PC-9 (cell line): ENCODE measurements at regions not wholly inside any gene's neighbourhood (a gene's known extent, or its start where the extent isn't known, plus 50 kb on each side); places are given as distances from the start of the nearest gene placed in this dataset.

ENCODE experiments used
- BruUV-seq: library from RNA; stranded (reverse); fragments of 400-500 nt; replicated peaks from 2 replicates; lab custom pipeline; 2021; lab: Mats Ljungman, UMichigan
- CTCF ChIA-PET: fragments of 300-600 bp; sonication (Branson Sonifier 250); formaldehyde crosslinking; loops from one replicate; lab custom pipeline; 2022; ENCODE audit warnings: antibody characterized with exemption; lab: Charles Lee
- POLR2A ChIA-PET: fragments of 300-600 bp; sonication (Branson Sonifier 250); formaldehyde crosslinking; loops from one replicate; lab custom pipeline; 2022; ENCODE audit warnings: antibody characterized with exemption; ENCODE audit not compliant: unreplicated experiment; lab: Charles Lee
- DNase-seq, 2 experiments: peaks; one replicate each; pipeline versions ENCODE4 v3.0.0 to v3.0.0-alpha.2; 2015 to 2022; ENCODE audit warnings: mixed read lengths in 1 of 2
- H2AFZ ChIP-seq: fragments of 200-600 bp; sonication (generic); 2 replicates; pipeline ENCODE4 v1.8.1; 2017; ENCODE audit warnings: antibody characterized with exemption
- H3F3A ChIP-seq: fragments of 200-600 bp; sonication (generic); 2 replicates; pipeline ENCODE4 v1.8.1; 2017; ENCODE audit warnings: antibody characterized with exemption, mild to moderate bottlenecking, low read depth; ENCODE audit not compliant: insufficient read depth
- H3K27ac ChIP-seq: fragments of 200-600 bp; sonication (generic); 2 replicates; pipeline ENCODE4 v1.6.1; 2016; ENCODE audit warnings: mixed run types
- H3K27me3 ChIP-seq: fragments of 200-600 bp; sonication (generic); 2 replicates; pipeline ENCODE4 v1.6.1; 2016; ENCODE audit warnings: low read depth, mixed run types; ENCODE audit not compliant: insufficient read depth
- H3K36me3 ChIP-seq: fragments of 200-600 bp; sonication (generic); 2 replicates; pipeline ENCODE4 v1.6.1; 2016; ENCODE audit warnings: low read depth, mixed run types
- H3K4me1 ChIP-seq: fragments of 200-600 bp; sonication (generic); replicated peaks from 2 replicates; pipeline ENCODE4 v1.6.1; 2016; ENCODE audit warnings: mixed run types; ENCODE audit not compliant: insufficient read depth
- H3K4me2 ChIP-seq: fragments of 200-600 bp; sonication (generic); 2 replicates; pipeline ENCODE4 v1.6.1; 2017; ENCODE audit warnings: mixed run types
- H3K4me3 ChIP-seq: fragments of 200-600 bp; sonication (generic); 2 replicates; pipeline ENCODE4 v1.6.1; 2016; ENCODE audit warnings: mixed run types
- H3K79me2 ChIP-seq: fragments of 200-600 bp; sonication (generic); 2 replicates; pipeline ENCODE4 v1.6.1; 2017; ENCODE audit warnings: low read depth, mixed run types
- H3K9me2 ChIP-seq: fragments of 200-600 bp; sonication (generic); 2 replicates; pipeline ENCODE4 v1.8.1; 2017; ENCODE audit warnings: mild to moderate bottlenecking; ENCODE audit not compliant: insufficient read depth
- H3K9me3 ChIP-seq: fragments of 200-600 bp; sonication (generic); 2 replicates; pipeline ENCODE4 v1.8.1; 2016; ENCODE audit warnings: low read depth; ENCODE audit not compliant: insufficient read depth
- H4K20me1 ChIP-seq: fragments of 200-600 bp; sonication (generic); 2 replicates; pipeline ENCODE4 v1.8.1; 2017; ENCODE audit not compliant: insufficient read depth
- EZH2 ChIP-seq: fragments of 200-600 bp; sonication (generic); IDR thresholded peaks from 2 replicates; pipeline ENCODE4 v1.8.0; 2017; ENCODE audit warnings: antibody characterized with exemption, low read depth
- intact Hi-C: fragments of 100-400 bp; cut with micrococcal nuclease; formaldehyde crosslinking; loops from one replicate; pipeline ENCODE4 v1.10.0; 2022; ENCODE audit not compliant: unreplicated experiment
- TF ChIP-seq, protein P1 (sequence below): fragments of 200-600 bp; sonication (generic); conservative IDR thresholded peaks from 2 replicates; pipeline ENCODE4 v1.6.1; 2017; ENCODE audit warnings: mixed run types, antibody characterized with exemption, mild to moderate bottlenecking, moderate library complexity

DNA sequence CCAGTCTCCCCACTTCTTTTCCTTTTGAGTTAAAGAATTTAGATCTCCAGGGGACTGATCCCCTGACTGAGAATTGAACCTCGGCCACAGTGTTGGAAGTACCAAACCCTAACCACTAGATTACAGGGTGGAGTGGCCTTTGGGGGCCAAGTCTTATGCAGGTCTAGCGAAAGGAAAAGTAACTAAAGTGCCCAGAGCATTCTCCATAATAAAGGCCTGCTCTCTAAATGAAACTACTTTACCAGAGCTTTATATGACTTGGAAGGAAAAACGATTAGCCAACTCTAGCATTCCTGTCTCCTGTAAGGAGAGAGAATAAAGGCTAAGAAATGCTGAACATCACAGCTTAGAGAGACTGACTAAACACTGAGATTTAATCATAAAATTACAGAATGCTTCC is 788.0 kb downstream of the C4orf33 start:
- Histone ChIP-seq H2AFZ (no peak overlapping the region), H3K36me3 (no peaks in the 10 kb centered on the region), H3K9me3 (no peaks in the 10 kb centered on the region), H3K4me3 (no peak overlapping the region), H3K4me1 (no peaks in the 10 kb centered on the region), H3F3A (no peaks in the 10 kb centered on the region), H3K27ac (no peak overlapping the region), H3K27me3 (no peaks in the 10 kb centered on the region), H4K20me1 (no peaks in the 10 kb centered on the region), H3K79me2 (no peaks in the 10 kb centered on the region), H3K4me2 (no peak overlapping the region), H3K9me2 (no peaks in the 10 kb centered on the region)
- no TSS peak for BruUV-seq
- TF ChIP-seq, protein P1, sequence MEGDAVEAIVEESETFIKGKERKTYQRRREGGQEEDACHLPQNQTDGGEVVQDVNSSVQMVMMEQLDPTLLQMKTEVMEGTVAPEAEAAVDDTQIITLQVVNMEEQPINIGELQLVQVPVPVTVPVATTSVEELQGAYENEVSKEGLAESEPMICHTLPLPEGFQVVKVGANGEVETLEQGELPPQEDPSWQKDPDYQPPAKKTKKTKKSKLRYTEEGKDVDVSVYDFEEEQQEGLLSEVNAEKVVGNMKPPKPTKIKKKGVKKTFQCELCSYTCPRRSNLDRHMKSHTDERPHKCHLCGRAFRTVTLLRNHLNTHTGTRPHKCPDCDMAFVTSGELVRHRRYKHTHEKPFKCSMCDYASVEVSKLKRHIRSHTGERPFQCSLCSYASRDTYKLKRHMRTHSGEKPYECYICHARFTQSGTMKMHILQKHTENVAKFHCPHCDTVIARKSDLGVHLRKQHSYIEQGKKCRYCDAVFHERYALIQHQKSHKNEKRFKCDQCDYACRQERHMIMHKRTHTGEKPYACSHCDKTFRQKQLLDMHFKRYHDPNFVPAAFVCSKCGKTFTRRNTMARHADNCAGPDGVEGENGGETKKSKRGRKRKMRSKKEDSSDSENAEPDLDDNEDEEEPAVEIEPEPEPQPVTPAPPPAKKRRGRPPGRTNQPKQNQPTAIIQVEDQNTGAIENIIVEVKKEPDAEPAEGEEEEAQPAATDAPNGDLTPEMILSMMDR, result no peak
- TF ChIP-seq EZH2, result no peak
- ChIA-PET POLR2A (no interaction called here), CTCF (no interaction called here)
- intact Hi-C loops, result no loop called here
- no peak for DNase-seq

- no peaks in the 10 kb centered on the region for H3K79me2 ChIP-seq
- POLR2A ChIA-PET, result no interaction called here
- H3K27me3 ChIP-seq, result no peaks in the 10 kb centered on the region
- no peaks in the 10 kb centered on the region for H3K4me1 ChIP-seq
- H3K27ac ChIP-seq, result no peak overlapping the region
- no peaks in the 10 kb centered on the region for H3K36me3 ChIP-seq
- no peaks in the 10 kb centered on the region for H3K9me3 ChIP-seq
- TF ChIP-seq EZH2, result no peak
- TF ChIP-seq, protein P1, result no peak
- intact Hi-C loops, result no loop called here
- no peak overlapping the region for H3K4me3 ChIP-seq
- CTCF ChIA-PET, result no interaction called here
- BruUV-seq, result no TSS peak
- no peak overlapping the region for H2AFZ ChIP-seq
- no peak for DNase-seq
- no peaks in the 10 kb centered on the region for H3K9me2 ChIP-seq
- H3K4me2 ChIP-seq, result no peak overlapping the region
- H4K20me1 ChIP-seq, result no peaks in the 10 kb centered on the region
- H3F3A ChIP-seq, result no peaks in the 10 kb centered on the region
Observed at GRCh38 chr4:129897111-129897510, 801.2 kb downstream of the C4orf33 start.

- no peaks in the 10 kb centered on the region for H4K20me1 ChIP-seq
- no peaks in the 10 kb centered on the region for H3K9me2 ChIP-seq
- ChIA-PET CTCF (no interaction called here), POLR2A (no interaction called here)
- no peaks in the 10 kb centered on the region for H3K79me2 ChIP-seq
- no peaks in the 10 kb centered on the region for H3K4me1 ChIP-seq
- H3K27ac ChIP-seq, result no peak overlapping the region
- no peaks in the 10 kb centered on the region for H3K9me3 ChIP-seq
- H3K27me3 ChIP-seq, result no peaks in the 10 kb centered on the region
- H2AFZ ChIP-seq, result no peak overlapping the region
- intact Hi-C loops, result no loop called here
- no peaks in the 10 kb centered on the region for H3K36me3 ChIP-seq
- no peak overlapping the region for H3K4me3 ChIP-seq
- no peak for TF ChIP-seq EZH2
- TF ChIP-seq, protein P1, result no peak
- no peak overlapping the region for H3K4me2 ChIP-seq
- no peak for DNase-seq
- BruUV-seq, result no TSS peak
- H3F3A ChIP-seq, result no peaks in the 10 kb centered on the region
Observed at GRCh38 chr4:129899849-129900248, 803.9 kb downstream of the C4orf33 start.
